IMR-90 (cell line): ENCODE measurements at regions not wholly inside any gene's neighbourhood (a gene's known extent, or its start where the extent isn't known, plus 50 kb on each side); places are given as distances from the start of the nearest gene placed in this dataset.

Source experiments
- MXI1 ChIP-seq: IDR thresholded peaks from 2 replicates; pipeline ENCODE4 v1.6.1; 2012; ENCODE audit warnings: low read depth, mild to moderate bottlenecking, low read length, moderate library complexity, borderline replicate concordance
- NFE2L2 ChIP-seq: fragments of 150-350 bp; IDR thresholded peaks from 2 replicates; pipeline ENCODE4 v1.6.1; 2016; ENCODE audit warnings: low read depth, mild to moderate bottlenecking, low read length
- POLR2A ChIP-seq: IDR thresholded peaks from 2 replicates; pipeline ENCODE4 v1.6.1; 2012; ENCODE audit warnings: mild to moderate bottlenecking, low read depth, low read length
- RCOR1 ChIP-seq: IDR thresholded peaks from 2 replicates; pipeline ENCODE4 v1.6.1; 2012; ENCODE audit warnings: mild to moderate bottlenecking, low read length, improper control_type of control experiment; ENCODE audit not compliant: insufficient replicate concordance
- TF ChIP-seq, protein P1 (sequence below): conservative IDR thresholded peaks from 2 replicates; pipeline ENCODE4 v1.5.1; 2012; ENCODE audit warnings: mild to moderate bottlenecking, low read depth, low read length, improper control_type of control experiment
- TF ChIP-seq, protein P2 (sequence below): fragments of 150-350 bp; IDR thresholded peaks from 2 replicates; pipeline ENCODE4 v1.6.1; 2016; ENCODE audit warnings: low read depth, mild to moderate bottlenecking, low read length, moderate library complexity, borderline replicate concordance

DNA sequence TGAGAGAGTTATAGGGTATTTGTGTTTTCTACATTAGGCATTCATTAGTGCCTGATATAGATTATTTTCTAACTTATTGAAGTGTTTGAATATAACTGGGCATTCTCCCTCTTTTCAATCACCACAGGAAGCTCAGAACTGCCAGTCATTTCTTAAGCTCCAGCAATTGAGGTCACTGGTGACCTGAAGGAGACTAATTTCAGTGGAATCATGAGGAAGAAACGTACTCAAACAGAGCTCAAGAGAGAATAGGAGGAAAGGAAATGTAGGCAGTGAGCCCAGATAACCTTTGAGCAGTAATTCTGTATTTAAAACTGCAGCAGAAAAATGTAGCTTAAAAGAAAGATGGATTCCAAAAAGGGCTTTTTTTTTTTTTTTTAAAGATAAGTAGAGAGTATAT, 1035.5 kb downstream of the SOCS6 start:
- no peak for TF ChIP-seq RCOR1
- TF ChIP-seq, protein P1, sequence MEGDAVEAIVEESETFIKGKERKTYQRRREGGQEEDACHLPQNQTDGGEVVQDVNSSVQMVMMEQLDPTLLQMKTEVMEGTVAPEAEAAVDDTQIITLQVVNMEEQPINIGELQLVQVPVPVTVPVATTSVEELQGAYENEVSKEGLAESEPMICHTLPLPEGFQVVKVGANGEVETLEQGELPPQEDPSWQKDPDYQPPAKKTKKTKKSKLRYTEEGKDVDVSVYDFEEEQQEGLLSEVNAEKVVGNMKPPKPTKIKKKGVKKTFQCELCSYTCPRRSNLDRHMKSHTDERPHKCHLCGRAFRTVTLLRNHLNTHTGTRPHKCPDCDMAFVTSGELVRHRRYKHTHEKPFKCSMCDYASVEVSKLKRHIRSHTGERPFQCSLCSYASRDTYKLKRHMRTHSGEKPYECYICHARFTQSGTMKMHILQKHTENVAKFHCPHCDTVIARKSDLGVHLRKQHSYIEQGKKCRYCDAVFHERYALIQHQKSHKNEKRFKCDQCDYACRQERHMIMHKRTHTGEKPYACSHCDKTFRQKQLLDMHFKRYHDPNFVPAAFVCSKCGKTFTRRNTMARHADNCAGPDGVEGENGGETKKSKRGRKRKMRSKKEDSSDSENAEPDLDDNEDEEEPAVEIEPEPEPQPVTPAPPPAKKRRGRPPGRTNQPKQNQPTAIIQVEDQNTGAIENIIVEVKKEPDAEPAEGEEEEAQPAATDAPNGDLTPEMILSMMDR: no peak
- TF ChIP-seq POLR2A: no peak
- no peak for TF ChIP-seq NFE2L2
- TF ChIP-seq, protein P2, sequence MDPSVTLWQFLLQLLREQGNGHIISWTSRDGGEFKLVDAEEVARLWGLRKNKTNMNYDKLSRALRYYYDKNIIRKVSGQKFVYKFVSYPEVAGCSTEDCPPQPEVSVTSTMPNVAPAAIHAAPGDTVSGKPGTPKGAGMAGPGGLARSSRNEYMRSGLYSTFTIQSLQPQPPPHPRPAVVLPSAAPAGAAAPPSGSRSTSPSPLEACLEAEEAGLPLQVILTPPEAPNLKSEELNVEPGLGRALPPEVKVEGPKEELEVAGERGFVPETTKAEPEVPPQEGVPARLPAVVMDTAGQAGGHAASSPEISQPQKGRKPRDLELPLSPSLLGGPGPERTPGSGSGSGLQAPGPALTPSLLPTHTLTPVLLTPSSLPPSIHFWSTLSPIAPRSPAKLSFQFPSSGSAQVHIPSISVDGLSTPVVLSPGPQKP: no peak
- no peak for TF ChIP-seq MXI1
